GM19438 (cell line): ENCODE measurements at regions not wholly inside any gene's neighbourhood (a gene's known extent, or its start where the extent isn't known, plus 50 kb on each side); places are given as distances from the start of the nearest gene placed in this dataset.

Experiments used
- ATAC-seq: cut with Tn5 transposase; IDR thresholded peaks from one replicate; pipeline ENCODE4 v1.9.1; 2021; ENCODE audit warnings: low read depth; ENCODE audit not compliant: unreplicated experiment

- ATAC-seq = no peak
Observed at GRCh38 chr2:160667811-160668210, 174.2 kb upstream of the RBMS1 start.

DNA sequence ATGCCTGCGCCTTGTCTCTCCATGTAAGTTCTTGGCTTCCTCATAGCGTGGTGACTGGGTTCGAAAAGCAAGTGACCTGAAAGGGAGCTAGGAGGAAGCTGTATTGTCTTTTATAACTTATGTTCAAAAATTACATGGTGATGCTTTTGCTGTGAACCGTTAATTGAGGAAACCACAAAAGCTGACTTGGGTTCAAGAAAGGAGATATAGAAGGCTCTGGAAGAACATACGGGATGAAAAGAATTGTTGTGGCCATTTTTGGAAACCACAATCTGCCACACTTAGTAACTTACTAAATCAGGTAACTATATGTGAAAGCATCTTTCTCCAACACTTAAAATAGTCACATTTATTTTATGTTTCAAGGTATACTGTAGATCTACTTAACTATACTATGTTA is 177.0 kb upstream of the RBMS1 start:
- ATAC-seq = no peak

GRCh38 chr2:160672211-160672610 is 178.6 kb upstream of the RBMS1 start:
- no peak for ATAC-seq

- ATAC-seq = no peak
Observed at GRCh38 chr2:160674146-160674750, 180.6 kb upstream of the RBMS1 start.

DNA sequence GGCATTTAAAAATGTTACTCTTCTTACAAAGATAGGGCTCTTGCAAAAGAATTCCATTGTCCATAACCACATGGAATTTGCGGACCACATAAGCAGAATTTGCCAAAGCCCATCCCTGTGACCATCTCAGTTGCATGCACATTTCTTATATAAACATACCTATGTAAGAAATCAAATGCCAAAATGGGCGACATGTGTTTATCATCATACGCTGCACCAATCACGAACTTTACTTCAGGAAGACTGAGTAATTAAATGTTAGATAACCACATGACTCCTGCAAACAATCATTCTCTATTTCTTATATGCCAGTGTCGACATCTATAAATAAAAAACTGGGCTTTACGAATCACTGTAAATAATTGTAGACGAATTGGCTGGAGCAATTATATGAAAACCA is 186.1 kb upstream of the RBMS1 start:
- ATAC-seq = no peak

GRCh38 chr2:160680294-160680693 is 186.7 kb upstream of the RBMS1 start:
- ATAC-seq = no peak

GRCh38 chr2:160680974-160681373 is 187.4 kb upstream of the RBMS1 start:
- no peak for ATAC-seq

GRCh38 chr2:160683206-160683605 is 189.6 kb upstream of the RBMS1 start:
- ATAC-seq = no peak

GRCh38 chr2:160687629-160688028 is 194.0 kb upstream of the RBMS1 start:
- ATAC-seq = no peak

- no peak for ATAC-seq
Observed at GRCh38 chr2:160689441-160689840, 195.8 kb upstream of the RBMS1 start.

DNA sequence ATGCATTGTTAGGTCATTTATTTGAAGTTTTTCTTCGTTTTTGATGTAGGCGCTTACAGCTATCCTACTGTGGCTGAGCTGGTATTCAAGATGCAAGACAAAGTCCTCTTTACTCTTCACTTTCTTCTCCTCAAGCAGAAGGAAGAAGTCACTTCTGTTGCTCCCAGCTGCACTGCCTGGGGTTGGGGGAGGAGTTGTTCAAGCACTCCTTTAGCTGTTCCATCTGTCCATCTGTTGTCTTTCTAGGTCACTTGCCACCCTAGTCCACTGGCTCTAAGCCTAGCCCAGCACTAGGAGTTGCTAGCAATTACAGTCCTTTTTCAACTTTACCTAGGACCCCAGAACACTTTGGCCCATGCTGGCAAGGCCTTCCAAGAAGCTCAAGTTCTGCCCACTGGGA is 200.6 kb upstream of the RBMS1 start:
- no peak for ATAC-seq

- ATAC-seq = no peak
Observed at GRCh38 chr2:160694631-160695030, 201.0 kb upstream of the RBMS1 start.

DNA sequence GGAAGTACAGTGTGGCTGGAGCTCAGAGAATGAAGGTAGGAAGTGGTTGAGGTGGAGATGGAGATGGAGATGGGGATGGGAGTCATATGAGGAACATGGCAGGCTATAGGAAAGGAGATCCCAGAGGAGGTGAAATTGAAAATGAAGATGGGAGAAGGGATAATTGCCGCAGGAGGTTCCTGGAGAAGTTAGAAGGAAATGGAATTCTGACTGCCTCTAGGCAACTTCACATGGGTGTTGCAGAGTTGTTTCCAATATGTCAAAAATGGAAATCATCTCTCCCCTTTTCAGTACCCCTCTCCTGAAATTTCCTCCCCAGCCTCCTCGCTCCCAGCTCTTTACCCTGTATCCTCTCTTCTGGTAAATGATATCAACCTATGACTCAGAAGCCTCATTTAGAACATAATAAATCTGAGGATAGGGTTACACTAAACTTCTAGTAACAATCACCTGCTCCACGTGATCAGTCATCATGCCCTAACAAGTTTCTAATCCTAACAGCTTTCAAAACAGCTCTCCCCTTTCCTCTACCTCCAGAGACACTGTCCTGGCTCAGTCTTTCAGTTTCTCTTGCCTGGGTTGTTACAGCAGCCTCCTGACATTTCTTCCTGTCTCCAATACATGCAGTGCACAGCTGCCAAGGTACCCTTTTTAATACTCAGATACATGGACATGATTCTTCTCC is 201.9 kb upstream of the RBMS1 start:
- no peak for ATAC-seq

DNA sequence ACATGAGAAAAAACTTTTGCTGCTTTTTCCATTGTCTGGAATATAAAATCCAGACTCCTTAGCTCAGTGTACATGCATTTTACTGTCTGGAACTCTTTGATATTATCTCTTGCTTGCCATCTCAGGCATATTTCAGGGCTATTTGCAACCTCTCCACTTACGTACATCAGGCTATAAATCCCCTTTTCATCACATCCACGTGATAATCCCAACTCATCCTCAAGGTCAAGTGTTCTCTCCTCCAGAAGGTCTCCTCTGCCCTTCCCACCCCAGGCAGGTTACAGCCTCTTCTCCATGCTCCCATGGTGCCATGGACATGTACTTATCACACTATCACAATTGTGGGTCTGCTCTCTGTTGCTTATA is 202.5 kb upstream of the RBMS1 start:
- ATAC-seq = no peak

DNA sequence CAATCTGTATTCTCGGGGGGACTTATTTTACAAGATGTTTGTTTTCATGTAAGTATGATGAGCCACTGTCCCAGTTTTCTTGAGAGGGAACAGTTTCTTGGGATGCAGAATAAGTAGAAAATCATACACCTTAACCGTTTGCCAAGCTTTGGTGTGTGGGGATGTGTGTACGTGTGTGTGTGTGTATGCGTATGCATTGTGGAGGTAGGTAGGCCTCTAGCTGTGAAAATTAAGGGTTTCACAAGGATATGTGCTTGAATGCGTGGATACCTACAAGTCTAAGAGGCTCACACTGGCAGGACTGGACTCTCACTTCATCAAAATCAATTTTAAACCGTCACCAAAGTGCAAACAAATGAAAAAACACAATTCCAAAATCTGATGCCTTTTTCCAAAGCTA is 204.2 kb upstream of the RBMS1 start:
- no peak for ATAC-seq

- ATAC-seq = no peak
Observed at GRCh38 chr2:160700021-160700814, 206.6 kb upstream of the RBMS1 start.

DNA sequence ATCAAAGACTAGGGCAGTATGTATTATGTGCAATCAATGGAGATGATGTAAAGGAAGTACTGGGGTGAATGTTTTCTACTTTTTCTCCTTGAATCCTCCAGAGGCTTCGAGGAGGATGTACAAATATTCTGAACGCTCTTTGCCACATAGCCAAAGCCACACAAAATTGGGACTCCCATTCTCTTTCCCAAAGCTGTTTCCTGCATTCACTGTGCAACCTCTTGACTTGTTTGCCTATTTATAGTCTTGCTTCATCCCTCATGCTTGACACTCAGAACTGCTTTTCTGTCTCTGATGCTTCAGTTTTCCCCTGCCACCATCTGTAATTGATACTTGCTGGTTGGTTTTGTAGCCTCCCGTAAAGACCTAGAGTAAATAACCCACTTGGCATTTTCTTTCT is 208.2 kb upstream of the RBMS1 start:
- ATAC-seq = no peak

DNA sequence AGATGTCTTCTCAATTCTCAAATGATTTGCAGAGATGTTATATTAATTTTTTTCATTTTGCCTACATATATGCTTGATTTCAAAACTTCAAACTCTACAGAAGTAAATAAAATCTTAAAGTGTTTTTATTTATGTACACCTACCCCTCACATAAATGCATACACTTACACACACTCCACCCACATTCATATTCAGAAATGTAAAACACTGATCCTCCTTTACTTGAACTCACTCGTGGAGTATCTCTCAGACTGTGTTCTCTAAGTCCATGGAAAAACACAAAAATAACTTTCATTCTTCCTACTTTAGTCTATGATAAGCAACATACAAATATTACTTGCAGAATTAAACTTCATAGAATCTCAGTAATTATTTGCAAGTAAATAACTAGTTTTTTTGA is 209.1 kb upstream of the RBMS1 start:
- no peak for ATAC-seq

GRCh38 chr2:160703648-160704585 is 210.3 kb upstream of the RBMS1 start:
- peak; percentile 69 for ATAC-seq

DNA sequence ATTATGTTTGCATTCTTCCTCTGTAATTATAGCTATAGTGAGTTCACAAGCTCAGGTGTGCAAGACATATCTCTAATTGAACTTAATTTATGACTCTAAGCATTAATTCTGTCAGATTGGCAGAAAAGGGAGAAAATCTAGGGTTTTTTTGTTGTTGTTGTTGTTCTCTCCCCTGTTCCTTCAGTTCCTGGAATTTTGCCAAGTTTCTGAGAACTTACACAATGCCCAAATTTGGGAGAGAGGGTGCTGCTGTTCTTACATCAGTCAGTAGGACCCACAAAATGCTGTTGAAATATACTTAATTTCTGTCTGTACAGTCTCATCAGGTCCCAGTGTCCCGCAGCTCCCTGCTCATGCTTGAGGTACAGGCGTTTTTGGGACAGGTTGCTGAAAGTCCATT is 221.8 kb upstream of the RBMS1 start:
- no peak for ATAC-seq

DNA sequence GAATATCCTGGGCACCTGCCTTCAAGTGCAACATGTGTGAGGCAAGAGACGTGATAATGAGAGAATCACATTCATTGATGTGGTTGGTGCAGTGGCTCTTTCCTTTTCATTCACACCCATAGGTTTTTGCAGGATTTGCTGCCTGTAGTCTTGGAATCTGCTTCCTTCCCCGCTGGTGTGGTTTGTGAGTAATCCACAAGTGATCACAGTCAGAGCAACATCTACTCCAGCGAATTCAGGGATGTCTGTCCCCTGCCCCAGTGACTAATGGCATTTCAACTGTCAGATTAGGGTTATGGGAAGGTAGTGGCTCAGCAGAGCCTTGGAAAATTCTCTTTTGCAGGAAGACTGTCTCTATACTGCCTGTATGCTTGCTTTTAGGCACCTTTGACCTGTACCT is 225.5 kb upstream of the RBMS1 start:
- no peak for ATAC-seq
